ENCODE measurements at regions not wholly inside any gene's neighbourhood (a gene's known extent, or its start where the extent isn't known, plus 50 kb on each side); places are given as distances from the start of the nearest gene placed in this dataset.

GRCh38 chr18:59041296-59041695 lies 98.4 kb upstream of the SEC11C start:
- BruUV-seq (replicated peaks): no TSS peak
- H3K9me3 ChIP-seq (replicated peaks; ENCODE audit: control insufficient read depth, insufficient read depth, low read depth, low read length): no peaks in the 10 kb centered on the region
- H3K4me1 ChIP-seq (replicated peaks in 1 of 2; ENCODE audit: control insufficient read depth in 2 of 2, insufficient read depth in 2 of 2, low read length in 2 of 2): no peaks in the 10 kb centered on the region
- FAIRE-seq: no peak
- H2AFZ ChIP-seq (ENCODE audit: low read depth, low read length): no peak overlapping the region
- no peak for ATAC-seq
- H3K9me1 ChIP-seq (ENCODE audit: control insufficient read depth, insufficient read depth, low read length): no peaks in the 10 kb centered on the region
- WGBS (ENCODE audit: insufficient coverage, low coverage, missing lambda C conversion rate): 0% methylated on average over 6 of the region's 6 CpGs
- no peak overlapping the region for H3K4me2 ChIP-seq (ENCODE audit: insufficient read depth, low read length)
- H4K20me1 ChIP-seq (replicated peaks; ENCODE audit: control insufficient read depth, insufficient read depth, low read length): no peaks in the 10 kb centered on the region
- H3K4me3 ChIP-seq: no peak overlapping the region
- no peak for DNase-seq (ENCODE audit: extremely low read depth in 1 of 4, low spot score in 3 of 4)
- no peak overlapping the region for H3K27ac ChIP-seq (ENCODE audit: extremely low read depth, low read depth, low read length)
- TF ChIP-seq SRF (CRISPR knock-in tag; IDR thresholded peaks at IDR 0.05) (no peak), MED1 (CRISPR knock-in tag; IDR thresholded peaks at IDR 0.05; ENCODE audit: borderline replicate concordance) (no peak), HCFC1 (IDR thresholded peaks at IDR 0.05; ENCODE audit: low read depth, low read length) (no peak), ZNF239 (CRISPR knock-in tag; IDR thresholded peaks at IDR 0.05) (no peak), USF2 (CRISPR knock-in tag; IDR thresholded peaks at IDR 0.05) (no peak), CCAR2 (IDR thresholded peaks at IDR 0.05; ENCODE audit: low read depth, low read length) (no peak), ZNF707 (CRISPR knock-in tag; conservative IDR thresholded peaks at IDR 0.05) (no peak), GABPA (tag; conservative IDR thresholded peaks at IDR 0.05; ENCODE audit: low read depth) (no peak), FOSL1 (tag; conservative IDR thresholded peaks at IDR 0.05) (no peak)
- no peak overlapping the region for H3K9ac ChIP-seq (ENCODE audit: insufficient read depth in 1 of 2, low read depth in 2 of 2, low read length in 2 of 2)
- in situ Hi-C loops (cut with MboI): no loop called here
- ChIA-PET CTCF (ENCODE audit: low intra/inter-chr PET ratio) (no interaction called here), POLR2A (interaction anchor here (0.6 to 0.8 kb wide), 2 partner anchors 9 to 329 kb away, joined by 3 to 4 read pairs; no protein-coding TSS in a partner anchor)
- H3K36me3 ChIP-seq (ENCODE audit: control insufficient read depth, insufficient read depth, low read length): no peaks in the 10 kb centered on the region
- H3K27me3 ChIP-seq (ENCODE audit: control insufficient read depth in 2 of 2, insufficient read depth in 2 of 2, low read length in 2 of 2): no peaks in the 10 kb centered on the region
- H3K79me2 ChIP-seq (ENCODE audit: control insufficient read depth, insufficient read depth, low read length): no peaks in the 10 kb centered on the region
- intact Hi-C loops (cut with micrococcal nuclease): no loop called here
